CD1c-positive myeloid dendritic cell (primary cell): ENCODE measurements at regions not wholly inside any gene's neighbourhood (a gene's known extent, or its start where the extent isn't known, plus 50 kb on each side); places are given as distances from the start of the nearest gene placed in this dataset.
"Not testable (repeated sequence)": the region's sequence is repeated elsewhere in the genome, so short reads cannot be mapped to it uniquely, and the experiment has no call there.

ENCODE experiments used
- DNase-seq: peaks from one replicate; pipeline ENCODE4 v3.0.0-alpha.2; 2016; ENCODE audit errors: extremely low spot score

GRCh38 chr5:102554082-102554481 is 55.3 kb upstream of the SLCO6A1 start:
- no peak for DNase-seq

- no peak for DNase-seq
These were observed 55.9 kb upstream of the SLCO6A1 start for GRCh38 chr5:102554728-102555127.

- peak; percentile 46 for DNase-seq
These were observed 63.3 kb upstream of the SLCO6A1 start for GRCh38 chr5:102561894-102562760.

- DNase-seq = no peak
These were observed 71.9 kb upstream of the SLCO6A1 start for GRCh38 chr5:102570747-102571146.

- DNase-seq = no peak
These were observed 79.6 kb upstream of the SLCO6A1 start for GRCh38 chr5:102578362-102578761.

- DNase-seq = no peak
These were observed 80.6 kb upstream of the SLCO6A1 start for GRCh38 chr5:102579379-102579778.

GRCh38 chr5:102581011-102581410 is 82.2 kb upstream of the SLCO6A1 start:
- DNase-seq = no peak

- no peak for DNase-seq
These were observed 83.9 kb upstream of the SLCO6A1 start for GRCh38 chr5:102582696-102583095.

GRCh38 chr5:102583276-102584124 is 84.7 kb upstream of the SLCO6A1 start:
- DNase-seq = peak; percentile 19

GRCh38 chr5:102589661-102590060 is 90.9 kb upstream of the SLCO6A1 start:
- no peak for DNase-seq

GRCh38 chr5:102590467-102590866 is 91.7 kb upstream of the SLCO6A1 start:
- DNase-seq = no peak

- DNase-seq = no peak
These were observed 92.8 kb upstream of the SLCO6A1 start for GRCh38 chr5:102591650-102592049.

- DNase-seq = not testable (repeated sequence)
These were observed 93.8 kb upstream of the SLCO6A1 start for GRCh38 chr5:102592586-102592985.

GRCh38 chr5:102594192-102594591 is 95.4 kb upstream of the SLCO6A1 start:
- no peak for DNase-seq

GRCh38 chr5:102595332-102595731 is 96.5 kb upstream of the SLCO6A1 start:
- DNase-seq = no peak

GRCh38 chr5:102596113-102596512 is 97.3 kb upstream of the SLCO6A1 start:
- no peak for DNase-seq

GRCh38 chr5:102596951-102597350 is 98.2 kb upstream of the SLCO6A1 start:
- no peak for DNase-seq

GRCh38 chr5:102599289-102599688 is 100.5 kb upstream of the SLCO6A1 start:
- DNase-seq = no peak

- no peak for DNase-seq
These were observed 102.2 kb upstream of the SLCO6A1 start for GRCh38 chr5:102600964-102601363.

GRCh38 chr5:102603670-102604069 is 104.9 kb upstream of the SLCO6A1 start:
- DNase-seq = no peak

GRCh38 chr5:102608414-102608813 is 109.6 kb upstream of the SLCO6A1 start:
- DNase-seq = no peak

GRCh38 chr5:102611312-102611711 is 112.5 kb upstream of the SLCO6A1 start:
- DNase-seq = no peak

- DNase-seq = no peak
These were observed 114.9 kb upstream of the SLCO6A1 start for GRCh38 chr5:102613661-102614060.
